ENCODE measurements at regions not wholly inside any gene's neighbourhood (a gene's known extent, or its start where the extent isn't known, plus 50 kb on each side); places are given as distances from the start of the nearest gene placed in this dataset.

DNA sequence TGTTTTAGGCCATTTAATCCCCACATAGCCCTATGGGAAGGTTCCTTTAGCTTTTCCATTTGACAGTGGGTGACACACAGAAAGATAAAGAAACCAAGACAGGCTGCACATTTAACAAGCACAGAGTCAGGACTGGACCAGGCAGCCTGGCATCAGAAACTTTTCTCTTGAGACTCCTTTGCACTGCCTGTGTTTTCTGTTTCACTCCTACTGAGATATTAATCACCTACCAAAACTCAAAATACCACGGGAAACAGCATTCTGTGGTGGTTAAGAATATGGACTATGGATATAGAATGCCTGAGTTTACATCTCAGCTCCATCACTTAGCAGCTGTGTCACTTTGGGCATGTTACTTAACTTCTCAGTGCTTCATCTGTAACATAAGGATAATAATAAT lies 73.3 kb downstream of the CTAGE1 start:
- Histone ChIP-seq H3K4me1 (ENCODE audit: control insufficient read depth in 2 of 3, insufficient read depth in 2 of 3, low read depth in 1 of 3, low read length in 3 of 3) (peaks cover 5 to 18% (median 6%) of the 10 kb centered on the region in 3 donors), H3K9me3 (ENCODE audit: control insufficient read depth in 2 of 3, insufficient read depth in 1 of 3, low read length in 3 of 3) (no peaks in the 10 kb centered on the region), H3K36me3 (ENCODE audit: control insufficient read depth in 2 of 3, insufficient read depth in 3 of 3, low read length in 3 of 3) (no peaks in the 10 kb centered on the region), H3K4me3 (ENCODE audit: low read length in 3 of 3) (no peak overlapping the region), H3K27me3 (ENCODE audit: control insufficient read depth, insufficient read depth, low read length) (peaks cover 4% of the 10 kb centered on the region), H3K27ac (ENCODE audit: low read depth in 2 of 2, low read length in 2 of 2) (no peak overlapping the region), H3K9ac (ENCODE audit: low read length in 3 of 3) (no peak overlapping the region)
- FAIRE-seq = no peak
- DNase-seq = no peak
- intact Hi-C loops (cut with DNase I) = no loop called here
- TF ChIP-seq, protein P1, sequence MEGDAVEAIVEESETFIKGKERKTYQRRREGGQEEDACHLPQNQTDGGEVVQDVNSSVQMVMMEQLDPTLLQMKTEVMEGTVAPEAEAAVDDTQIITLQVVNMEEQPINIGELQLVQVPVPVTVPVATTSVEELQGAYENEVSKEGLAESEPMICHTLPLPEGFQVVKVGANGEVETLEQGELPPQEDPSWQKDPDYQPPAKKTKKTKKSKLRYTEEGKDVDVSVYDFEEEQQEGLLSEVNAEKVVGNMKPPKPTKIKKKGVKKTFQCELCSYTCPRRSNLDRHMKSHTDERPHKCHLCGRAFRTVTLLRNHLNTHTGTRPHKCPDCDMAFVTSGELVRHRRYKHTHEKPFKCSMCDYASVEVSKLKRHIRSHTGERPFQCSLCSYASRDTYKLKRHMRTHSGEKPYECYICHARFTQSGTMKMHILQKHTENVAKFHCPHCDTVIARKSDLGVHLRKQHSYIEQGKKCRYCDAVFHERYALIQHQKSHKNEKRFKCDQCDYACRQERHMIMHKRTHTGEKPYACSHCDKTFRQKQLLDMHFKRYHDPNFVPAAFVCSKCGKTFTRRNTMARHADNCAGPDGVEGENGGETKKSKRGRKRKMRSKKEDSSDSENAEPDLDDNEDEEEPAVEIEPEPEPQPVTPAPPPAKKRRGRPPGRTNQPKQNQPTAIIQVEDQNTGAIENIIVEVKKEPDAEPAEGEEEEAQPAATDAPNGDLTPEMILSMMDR (IDR thresholded peaks at IDR 0.05; ENCODE audit: borderline replicate concordance, extremely low read depth, insufficient read depth) = no peak

DNA sequence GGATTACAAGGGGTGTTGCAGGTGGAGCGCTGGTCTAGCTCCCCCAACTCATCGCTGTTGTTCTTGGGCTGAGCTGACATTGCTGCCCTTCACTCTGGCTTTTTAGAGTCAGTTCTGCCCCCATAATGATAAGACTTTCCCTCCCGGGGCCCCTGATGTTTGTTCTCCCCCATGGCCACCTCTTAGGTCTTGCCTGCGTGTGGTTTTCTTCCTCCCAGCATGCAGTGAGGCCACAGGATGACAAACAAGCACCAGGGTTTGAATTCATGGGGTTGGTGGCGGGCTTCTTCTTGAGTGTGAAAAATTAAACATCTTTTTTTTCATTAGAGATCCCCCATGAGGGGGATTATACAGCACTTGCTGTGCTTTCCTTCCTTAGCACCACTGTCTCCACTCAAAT lies 74.1 kb downstream of the CTAGE1 start:
- Histone ChIP-seq H3K4me3 (ENCODE audit: low read length in 3 of 3) (no peak overlapping the region), H3K9ac (ENCODE audit: low read length in 3 of 3) (no peak overlapping the region), H3K27me3 (ENCODE audit: control insufficient read depth, insufficient read depth, low read length) (peaks cover 4% of the 10 kb centered on the region), H3K36me3 (ENCODE audit: control insufficient read depth in 2 of 3, insufficient read depth in 3 of 3, low read length in 3 of 3) (no peaks in the 10 kb centered on the region), H3K4me1 (ENCODE audit: control insufficient read depth in 2 of 3, insufficient read depth in 2 of 3, low read depth in 1 of 3, low read length in 3 of 3) (peaks cover 5 to 16% (median 6%) of the 10 kb centered on the region in 3 donors), H3K9me3 (ENCODE audit: control insufficient read depth in 2 of 3, insufficient read depth in 1 of 3, low read length in 3 of 3) (no peaks in the 10 kb centered on the region), H3K27ac (ENCODE audit: low read depth in 2 of 2, low read length in 2 of 2) (no peak overlapping the region)
- FAIRE-seq = no peak
- no peak for DNase-seq
- TF ChIP-seq, protein P1 (IDR thresholded peaks at IDR 0.05; ENCODE audit: borderline replicate concordance, extremely low read depth, insufficient read depth) = no peak
- intact Hi-C loops (cut with DNase I) = no loop called here

DNA sequence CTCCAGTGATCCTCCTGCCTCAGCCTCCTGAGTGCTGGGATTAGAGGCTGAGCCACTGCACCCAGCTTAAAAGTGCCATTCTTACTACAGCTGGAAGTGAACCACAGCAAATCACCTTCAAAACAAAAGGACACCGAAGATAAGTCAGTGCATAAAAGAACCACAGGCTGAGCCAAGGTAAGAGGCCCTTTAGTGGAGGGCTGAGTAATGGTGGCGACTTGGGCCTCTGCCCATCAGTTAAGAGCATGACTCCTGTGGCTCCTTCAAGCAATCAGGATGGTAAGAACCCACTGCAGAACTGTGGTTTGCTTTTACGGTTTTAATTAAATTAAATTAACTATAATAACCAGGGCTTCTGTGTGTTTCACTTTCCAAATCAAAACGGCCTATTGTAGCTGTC lies 75.1 kb downstream of the CTAGE1 start:
- peaks cover 2% of the 10 kb centered on the region for H3K27me3 ChIP-seq (ENCODE audit: control insufficient read depth, insufficient read depth, low read length)
- intact Hi-C loops (cut with DNase I) = no loop called here
- H3K27ac ChIP-seq (ENCODE audit: low read depth in 2 of 2, low read length in 2 of 2) = no peak overlapping the region
- no peak overlapping the region for H3K9ac ChIP-seq (ENCODE audit: low read length in 3 of 3)
- TF ChIP-seq, protein P1 (IDR thresholded peaks at IDR 0.05; ENCODE audit: borderline replicate concordance, extremely low read depth, insufficient read depth) = no peak
- no peaks in the 10 kb centered on the region for H3K36me3 ChIP-seq (ENCODE audit: control insufficient read depth in 2 of 3, insufficient read depth in 3 of 3, low read length in 3 of 3)
- peaks cover 6 to 14% (median 7%) of the 10 kb centered on the region in 3 donors for H3K4me1 ChIP-seq (ENCODE audit: control insufficient read depth in 2 of 3, insufficient read depth in 2 of 3, low read depth in 1 of 3, low read length in 3 of 3)
- FAIRE-seq (no peak), DNase-seq (peak in 1 of 5 donors; percentile 37)
- H3K9me3 ChIP-seq (ENCODE audit: control insufficient read depth in 2 of 3, insufficient read depth in 1 of 3, low read length in 3 of 3) = no peaks in the 10 kb centered on the region
- H3K4me3 ChIP-seq (ENCODE audit: low read length in 3 of 3) = no peak overlapping the region

DNA sequence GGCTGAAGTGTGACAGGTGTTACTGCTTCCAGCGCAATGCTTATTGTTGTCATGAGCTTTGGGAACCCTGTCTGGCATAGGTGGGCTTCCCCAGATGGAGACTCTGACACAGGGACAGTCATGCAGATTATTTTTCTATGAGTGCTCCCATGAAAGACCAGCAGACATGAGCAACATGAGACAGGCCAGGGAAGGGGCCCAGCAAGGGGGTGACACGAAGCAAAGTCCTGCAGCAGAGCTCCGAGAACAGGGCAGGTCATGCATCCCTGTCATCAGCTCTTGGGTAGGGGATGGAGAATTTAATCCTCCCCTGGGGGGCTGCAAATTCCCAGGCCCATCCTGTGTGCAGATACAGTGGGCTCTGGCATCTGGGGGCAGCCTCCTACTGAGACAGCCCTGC lies 77.4 kb downstream of the CTAGE1 start:
- FAIRE-seq = no peak
- peak in 2 of 5 donors; percentile 48 to 49 for DNase-seq
- H3K36me3 ChIP-seq (ENCODE audit: control insufficient read depth in 2 of 3, insufficient read depth in 3 of 3, low read length in 3 of 3) = no peaks in the 10 kb centered on the region
- H3K9me3 ChIP-seq (ENCODE audit: control insufficient read depth in 2 of 3, insufficient read depth in 1 of 3, low read length in 3 of 3) = no peaks in the 10 kb centered on the region
- intact Hi-C loops (cut with DNase I) = no loop called here
- H3K27me3 ChIP-seq (ENCODE audit: control insufficient read depth, insufficient read depth, low read length) = no peaks in the 10 kb centered on the region
- TF ChIP-seq, protein P1 (IDR thresholded peaks at IDR 0.05; ENCODE audit: borderline replicate concordance, extremely low read depth, insufficient read depth) = no peak
- no peak overlapping the region for H3K27ac ChIP-seq (ENCODE audit: low read depth in 2 of 2, low read length in 2 of 2)
- peaks cover 0 to 6% (median 3%) of the 10 kb centered on the region in 3 donors for H3K4me1 ChIP-seq (ENCODE audit: control insufficient read depth in 2 of 3, insufficient read depth in 2 of 3, low read depth in 1 of 3, low read length in 3 of 3)
- H3K9ac ChIP-seq (ENCODE audit: low read length in 3 of 3) = no peak overlapping the region
- no peak overlapping the region for H3K4me3 ChIP-seq (ENCODE audit: low read length in 3 of 3)
